GM19035 (cell line): ENCODE measurements at regions not wholly inside any gene's neighbourhood (a gene's known extent, or its start where the extent isn't known, plus 50 kb on each side); places are given as distances from the start of the nearest gene placed in this dataset.
"Not testable (repeated sequence)": the region's sequence is repeated elsewhere in the genome, so short reads cannot be mapped to it uniquely, and the experiment has no call there.

Experiments used
- ATAC-seq: cut with Tn5 transposase; IDR thresholded peaks from one replicate; pipeline ENCODE4 v1.9.1; 2021; ENCODE audit not compliant: unreplicated experiment

GRCh38 chr4:84379917-84380641 is 119.0 kb downstream of the NKX6-1 start:
- ATAC-seq, result no peak

- no peak for ATAC-seq
Measured at GRCh38 chr4:84378983-84379382, 120.1 kb downstream of the NKX6-1 start.

GRCh38 chr4:84378356-84378755 is 120.7 kb downstream of the NKX6-1 start:
- ATAC-seq, result no peak

GRCh38 chr4:84366907-84367306 is 132.2 kb downstream of the NKX6-1 start:
- no peak for ATAC-seq

GRCh38 chr4:84366161-84366560 is 132.9 kb downstream of the NKX6-1 start:
- ATAC-seq, result no peak

GRCh38 chr4:84362896-84363655 is 136.0 kb downstream of the NKX6-1 start:
- ATAC-seq, result no peak

GRCh38 chr4:84342161-84342560 is 156.9 kb downstream of the NKX6-1 start:
- no peak for ATAC-seq

- no peak for ATAC-seq
Measured at GRCh38 chr4:84341559-84341958, 157.5 kb downstream of the NKX6-1 start.

- no peak for ATAC-seq
Measured at GRCh38 chr4:84338367-84338766, 160.7 kb downstream of the NKX6-1 start.

- ATAC-seq, result no peak
Measured at GRCh38 chr4:84336964-84337705, 162.0 kb downstream of the NKX6-1 start.

GRCh38 chr4:84327526-84327925 is 171.6 kb downstream of the NKX6-1 start:
- no peak for ATAC-seq

GRCh38 chr4:84325625-84326024 is 173.5 kb downstream of the NKX6-1 start:
- ATAC-seq, result no peak

GRCh38 chr4:84324303-84325245 is 174.5 kb downstream of the NKX6-1 start:
- no peak for ATAC-seq

- ATAC-seq, result no peak
Measured at GRCh38 chr4:84319124-84319523, 180.0 kb downstream of the NKX6-1 start.

GRCh38 chr4:84317513-84317912 is 181.6 kb downstream of the NKX6-1 start:
- ATAC-seq, result no peak

GRCh38 chr4:84312426-84313012 is 186.6 kb downstream of the NKX6-1 start:
- no peak for ATAC-seq

GRCh38 chr4:84309191-84309590 is 189.9 kb downstream of the NKX6-1 start:
- no peak for ATAC-seq

- not testable (repeated sequence) for ATAC-seq
Measured at GRCh38 chr4:84298719-84299254, 200.3 kb downstream of the NKX6-1 start.

- no peak for ATAC-seq
Measured at GRCh38 chr4:84298023-84298718, 200.9 kb downstream of the NKX6-1 start.
